H9 (cell line): ENCODE measurements at regions not wholly inside any gene's neighbourhood (a gene's known extent, or its start where the extent isn't known, plus 50 kb on each side); places are given as distances from the start of the nearest gene placed in this dataset.

ENCODE experiments used
- DNase-seq: peaks from one replicate; pipeline ENCODE4 v3.0.0-alpha.2; 2017
- H2AFZ ChIP-seq: one replicate; pipeline ENCODE4 v1.6.1; 2013; ENCODE audit warnings: mild to moderate bottlenecking, low read length, control low read depth, moderate library complexity
- H2AK5ac ChIP-seq: 2 replicates; pipeline ENCODE4 v1.6.1; 2013; ENCODE audit warnings: low read length, control low read depth, mixed read lengths; ENCODE audit not compliant: insufficient read length
- H2BK120ac ChIP-seq: one replicate; pipeline ENCODE4 v1.6.1; 2013; ENCODE audit warnings: low read depth, mild to moderate bottlenecking, low read length, control low read depth, inconsistent platforms; ENCODE audit not compliant: poor library complexity, severe bottlenecking
- H2BK12ac ChIP-seq: 2 replicates; pipeline ENCODE4 v1.6.1; 2013; ENCODE audit warnings: low read length, control low read depth, mixed read lengths, low read depth; ENCODE audit not compliant: insufficient read length
- H2BK15ac ChIP-seq: 2 replicates; pipeline ENCODE4 v1.6.1; 2013; ENCODE audit warnings: low read depth, low read length, control low read depth
- H2BK20ac ChIP-seq: one replicate; pipeline ENCODE4 v1.6.1; 2013; ENCODE audit warnings: low read depth, mild to moderate bottlenecking, low read length, control low read depth, inconsistent platforms; ENCODE audit not compliant: poor library complexity, severe bottlenecking
- H2BK5ac ChIP-seq: 2 replicates; pipeline ENCODE4 v1.6.1; 2013; ENCODE audit warnings: low read length, control low read depth, mixed read lengths; ENCODE audit not compliant: insufficient read length
- H3K14ac ChIP-seq: 2 replicates; pipeline ENCODE4 v1.6.1; 2013; ENCODE audit warnings: low read length, control low read depth; ENCODE audit not compliant: insufficient read depth
- H3K18ac ChIP-seq: 2 replicates; pipeline ENCODE4 v1.6.1; 2013; ENCODE audit warnings: low read depth, mild to moderate bottlenecking, mixed read lengths, low read length, control low read depth; ENCODE audit not compliant: insufficient read length
- H3K23ac ChIP-seq: 2 replicates; pipeline ENCODE4 v1.6.1; 2013; ENCODE audit warnings: low read length, control low read depth, mixed read lengths, low read depth; ENCODE audit not compliant: insufficient read length
- H3K23me2 ChIP-seq: 2 replicates; pipeline ENCODE4 v1.6.1; 2013; ENCODE audit warnings: low read depth, mild to moderate bottlenecking, mixed read lengths, low read length, control low read depth; ENCODE audit not compliant: insufficient read length, poor library complexity, severe bottlenecking
- H3K27ac ChIP-seq: 2 replicates; pipeline ENCODE4 v1.5.1; 2013; ENCODE audit warnings: low read length, control low read depth, mixed read lengths, low read depth; ENCODE audit not compliant: insufficient read length
- H3K27me3 ChIP-seq: 2 replicates; pipeline ENCODE4 v1.6.1; 2013; ENCODE audit warnings: low read length, control low read depth, inconsistent platforms; ENCODE audit not compliant: insufficient read depth
- H3K4ac ChIP-seq: 2 replicates; pipeline ENCODE4 v1.6.1; 2013; ENCODE audit warnings: low read depth, mild to moderate bottlenecking, control low read depth, inconsistent platforms, low read length, moderate library complexity
- H3K4me1 ChIP-seq: 2 replicates; pipeline ENCODE4 v1.6.1; 2013; ENCODE audit warnings: low read length, control low read depth, inconsistent platforms; ENCODE audit not compliant: insufficient read depth
- H3K4me2 ChIP-seq: 2 replicates; pipeline ENCODE4 v1.6.1; 2013; ENCODE audit warnings: low read length, control low read depth, mixed read lengths; ENCODE audit not compliant: insufficient read length, insufficient read depth
- H3K56ac ChIP-seq: 2 replicates; pipeline ENCODE4 v1.6.1; 2013; ENCODE audit warnings: low read depth, mild to moderate bottlenecking, mixed read lengths, low read length, control low read depth; ENCODE audit not compliant: insufficient read length
- H3K79me1 ChIP-seq: 2 replicates; pipeline ENCODE4 v1.6.1; 2013; ENCODE audit warnings: low read depth, mild to moderate bottlenecking, moderate library complexity, low read length, control low read depth, inconsistent platforms; ENCODE audit not compliant: insufficient read depth, poor library complexity, severe bottlenecking
- H3K79me2 ChIP-seq: 2 replicates; pipeline ENCODE4 v1.6.1; 2013; ENCODE audit warnings: low read length, control low read depth, inconsistent platforms; ENCODE audit not compliant: insufficient read depth
- H3K9ac ChIP-seq: 2 replicates; pipeline ENCODE4 v1.6.1; 2013; ENCODE audit warnings: low read length, control low read depth, mixed read lengths; ENCODE audit not compliant: insufficient read length; ENCODE audit errors: extremely low read depth
- H3K9me3 ChIP-seq: one replicate; pipeline ENCODE4 v1.6.1; 2013; ENCODE audit warnings: low read depth, low read length, inconsistent platforms; ENCODE audit not compliant: control insufficient read depth
- H3T11ph ChIP-seq: one replicate; pipeline ENCODE4 v1.6.1; 2013; ENCODE audit warnings: mild to moderate bottlenecking, low read length, control low read depth, inconsistent platforms
- H4K20me1 ChIP-seq: one replicate; pipeline ENCODE4 v1.6.1; 2013; ENCODE audit not compliant: control insufficient read depth, insufficient read length, insufficient read depth
- H4K5ac ChIP-seq: 2 replicates; pipeline ENCODE4 v1.6.1; 2013; ENCODE audit warnings: low read depth, mild to moderate bottlenecking, mixed read lengths, low read length, control low read depth; ENCODE audit not compliant: insufficient read length
- H4K8ac ChIP-seq: replicated peaks from 2 replicates; pipeline ENCODE4 v1.6.1; 2013; ENCODE audit warnings: low read length, control low read depth, mixed read lengths, low read depth; ENCODE audit not compliant: insufficient read length
- H4K91ac ChIP-seq: 2 replicates; pipeline ENCODE4 v1.6.1; 2013; ENCODE audit warnings: low read depth, mild to moderate bottlenecking, moderate library complexity, mixed read lengths, low read length, control low read depth; ENCODE audit not compliant: insufficient read length
- H3K27ac Mint-ChIP-seq, 3 experiments: 2 replicates in 2 of 3; 3 replicates in 1 of 3; pipeline ENCODE4 v1.8.0; 2020 to 2021; ENCODE audit warnings: mixed read lengths in 3 of 3, mild to moderate bottlenecking in 1 of 3, moderate library complexity in 1 of 3
- H3K27me3 Mint-ChIP-seq: 2 replicates; pipeline ENCODE4 v1.8.0; 2021; ENCODE audit warnings: low read depth, mild to moderate bottlenecking, moderate library complexity, mixed read lengths
- H3K36me3 Mint-ChIP-seq, 3 experiments: 2 replicates in 2 of 3; 3 replicates in 1 of 3; pipeline ENCODE4 v1.8.0; 2020 to 2021; ENCODE audit warnings: low read depth in 3 of 3, mixed read lengths in 3 of 3; ENCODE audit not compliant: insufficient read depth in 1 of 3
- H3K4me1 Mint-ChIP-seq, 2 experiments: 2 replicates each; pipeline ENCODE4 v1.8.0; 2020; ENCODE audit warnings: mixed read lengths in 2 of 2
- H3K4me3 Mint-ChIP-seq, 2 experiments: 2 replicates in 1 of 2; 3 replicates in 1 of 2; pipeline ENCODE4 v1.8.0; 2020 to 2021; ENCODE audit warnings: mild to moderate bottlenecking in 2 of 2, mixed read lengths in 2 of 2, moderate library complexity in 1 of 2
- H3K9me3 Mint-ChIP-seq, 2 experiments: 2 replicates in 1 of 2; 3 replicates in 1 of 2; pipeline ENCODE4 v1.8.0; 2020; ENCODE audit warnings: mild to moderate bottlenecking in 2 of 2, mixed read lengths in 2 of 2, moderate library complexity in 1 of 2
- WGBS: extraction: QIAGEN DNeasy Blood & Tissue Kit; methylation state at CpG from one replicate; pipeline ENCODE4 v1.1.7; 2013; ENCODE audit warnings: missing lambda C conversion rate, low lambda C conversion rate, mixed read lengths; ENCODE audit not compliant: insufficient read length; ENCODE audit errors: extremely low coverage; 5-methylcytosine and 5-hydroxymethylcytosine counted together
- TF ChIP-seq, protein P1 (sequence below): fragments of 200-600 bp; sonication (generic); conservative IDR thresholded peaks from 3 replicates; pipeline ENCODE4 v1.8.0; 2021; ENCODE audit warnings: antibody characterized with exemption, mild to moderate bottlenecking

DNA sequence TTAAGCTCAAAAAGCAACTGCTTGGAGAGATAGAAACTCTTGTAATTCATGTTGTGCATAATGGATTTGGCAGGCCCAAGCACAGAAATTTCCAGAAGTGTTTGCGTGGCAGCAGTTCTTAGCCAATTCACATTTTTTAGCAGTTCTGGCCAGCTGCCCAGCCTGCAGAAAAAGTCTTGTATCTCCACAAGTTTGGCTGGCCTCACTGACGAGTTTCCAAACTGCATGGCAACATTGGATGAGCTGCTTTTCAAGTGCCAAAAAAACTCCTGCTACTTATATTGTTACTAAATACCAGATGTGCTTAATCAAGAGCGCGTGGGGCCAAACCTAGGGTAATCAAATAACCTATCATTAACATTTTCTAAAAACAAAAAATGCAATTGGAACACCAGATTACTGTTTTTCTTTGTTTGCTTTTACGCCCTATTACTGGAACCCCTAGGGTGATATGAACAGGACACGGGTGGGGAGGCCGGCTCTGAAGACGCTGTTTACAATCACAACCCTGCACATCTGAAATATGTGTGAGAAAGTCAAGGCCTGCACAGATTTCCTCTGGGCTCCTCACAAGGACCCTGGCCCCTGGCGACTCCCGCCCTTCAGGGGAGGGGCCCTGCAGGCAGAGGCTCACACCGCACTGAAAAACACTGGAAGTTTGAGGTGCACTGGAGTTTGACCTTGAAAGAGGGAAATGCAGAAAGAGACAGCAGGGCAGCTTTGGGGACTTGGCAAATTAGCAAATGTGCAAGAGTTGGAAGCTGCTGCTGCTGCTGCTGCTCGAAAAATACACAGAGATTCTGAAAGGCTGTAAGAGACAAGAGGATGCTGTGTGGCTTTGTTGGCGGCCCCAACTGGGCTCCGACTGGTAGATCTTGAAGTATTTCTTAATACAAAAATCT, 55.2 kb upstream of the TARBP1 start:
- no peak overlapping the region for H3K27ac ChIP-seq

More for the DNA sequence above, 55.2 kb upstream of the TARBP1 start:
- Histone ChIP-seq H2BK15ac (no peak overlapping the region), H2BK20ac (no peak overlapping the region), H3K23ac (no peak overlapping the region), H3K18ac (no peak overlapping the region), H3K23me2 (no peaks in the 10 kb centered on the region), H3K4ac (no peak overlapping the region), H2AK5ac (no peak overlapping the region), H2AFZ (no peak overlapping the region), H4K8ac (no peak overlapping the region), H3T11ph (no peak overlapping the region), H4K20me1 (no peaks in the 10 kb centered on the region), H3K79me2 (no peaks in the 10 kb centered on the region), H3K14ac (no peak overlapping the region), H3K9me3 (no peaks in the 10 kb centered on the region), H4K5ac (no peak overlapping the region), H3K56ac (no peak overlapping the region), H2BK120ac (no peak overlapping the region), H2BK12ac (no peak overlapping the region), H3K9ac (no peak overlapping the region), H3K79me1 (no peaks in the 10 kb centered on the region), H2BK5ac (no peak overlapping the region), H3K27me3 (no peaks in the 10 kb centered on the region), H3K4me1 (peaks cover 2% of the 10 kb centered on the region; the same call in 1 of the 2 replicates), H4K91ac (no peak overlapping the region), H3K4me2 (no peak overlapping the region)
- Mint-ChIP-seq H3K4me1 (peaks cover 16 to 38% of the 10 kb centered on the region in 2 experiments), H3K27ac (peak overlapping the region in 1 of 3 experiments; percentile 84; a peak in 2 of 7 replicates), H3K36me3 (no peaks in the 10 kb centered on the region), H3K27me3 (no peaks in the 10 kb centered on the region; the same call in 1 of the 2 replicates), H3K4me3 (no peak overlapping the region), H3K9me3 (no peaks in the 10 kb centered on the region)
- WGBS: no CpG with 5 or more reads among the region's 14 CpGs
- DNase-seq: no peak
- TF ChIP-seq, protein P1, sequence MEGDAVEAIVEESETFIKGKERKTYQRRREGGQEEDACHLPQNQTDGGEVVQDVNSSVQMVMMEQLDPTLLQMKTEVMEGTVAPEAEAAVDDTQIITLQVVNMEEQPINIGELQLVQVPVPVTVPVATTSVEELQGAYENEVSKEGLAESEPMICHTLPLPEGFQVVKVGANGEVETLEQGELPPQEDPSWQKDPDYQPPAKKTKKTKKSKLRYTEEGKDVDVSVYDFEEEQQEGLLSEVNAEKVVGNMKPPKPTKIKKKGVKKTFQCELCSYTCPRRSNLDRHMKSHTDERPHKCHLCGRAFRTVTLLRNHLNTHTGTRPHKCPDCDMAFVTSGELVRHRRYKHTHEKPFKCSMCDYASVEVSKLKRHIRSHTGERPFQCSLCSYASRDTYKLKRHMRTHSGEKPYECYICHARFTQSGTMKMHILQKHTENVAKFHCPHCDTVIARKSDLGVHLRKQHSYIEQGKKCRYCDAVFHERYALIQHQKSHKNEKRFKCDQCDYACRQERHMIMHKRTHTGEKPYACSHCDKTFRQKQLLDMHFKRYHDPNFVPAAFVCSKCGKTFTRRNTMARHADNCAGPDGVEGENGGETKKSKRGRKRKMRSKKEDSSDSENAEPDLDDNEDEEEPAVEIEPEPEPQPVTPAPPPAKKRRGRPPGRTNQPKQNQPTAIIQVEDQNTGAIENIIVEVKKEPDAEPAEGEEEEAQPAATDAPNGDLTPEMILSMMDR: no peak
